ENCODE measurements at regions not wholly inside any gene's neighbourhood (a gene's known extent, or its start where the extent isn't known, plus 50 kb on each side); places are given as distances from the start of the nearest gene placed in this dataset.

DNA sequence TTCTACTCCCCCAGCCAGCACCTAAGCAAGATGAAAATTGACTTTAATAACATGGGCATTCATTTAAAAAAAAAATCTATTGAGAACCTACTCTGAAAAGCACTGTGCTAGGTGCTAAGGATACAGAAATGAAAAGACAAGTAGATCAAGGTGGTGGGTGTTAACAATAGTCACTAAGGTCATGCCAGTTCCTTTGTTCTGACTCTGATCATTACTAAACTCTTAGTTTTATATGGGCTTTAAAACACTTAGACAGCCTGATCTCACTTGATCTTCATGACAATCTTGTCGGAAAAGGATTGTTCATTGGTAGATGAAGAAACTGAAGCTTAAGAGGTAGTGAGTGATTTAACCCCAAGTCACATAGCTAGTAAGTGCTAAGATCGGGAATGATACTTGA lies 285.7 kb upstream of the PRDM1 start:
- Histone ChIP-seq H3K36me3 (replicated peaks in 1 of 2; ENCODE audit: control insufficient read depth in 1 of 2, insufficient read depth in 2 of 2, low read length in 2 of 2) (no peaks in the 10 kb centered on the region), H3K4me1 (ENCODE audit: insufficient read depth, low read length) (peaks cover 10% of the 10 kb centered on the region; the same call in 1 of the 2 replicates), H3K4me2 (ENCODE audit: low read depth, low read length) (no peak overlapping the region), H3K27me3 (ENCODE audit: control insufficient read depth in 1 of 2, insufficient read depth in 2 of 2, low read length in 2 of 2) (no peaks in the 10 kb centered on the region), H3K79me2 (ENCODE audit: insufficient read depth, low read length) (no peaks in the 10 kb centered on the region), H3K9ac (ENCODE audit: insufficient read depth, low read depth, low read length) (no peak overlapping the region), H4K20me1 (ENCODE audit: insufficient read depth, low read length) (no peaks in the 10 kb centered on the region), H2AFZ (ENCODE audit: low read length) (no peak overlapping the region), H3K27ac (ENCODE audit: extremely low read length, insufficient read depth, low read length) (no peak overlapping the region), H3K9me3 (ENCODE audit: low read length) (no peaks in the 10 kb centered on the region), H3K4me3 (replicated peaks in 1 of 3; ENCODE audit: insufficient read depth in 1 of 3, low read depth in 2 of 3, low read length in 3 of 3) (no peak overlapping the region)
- FAIRE-seq, result no peak
- WGBS (ENCODE audit: low lambda C conversion rate), result 45% methylated on average over 2 of the region's 2 CpGs
- DNase-seq (ENCODE audit: low spot score), result no peak
- TF ChIP-seq REXO4 (CRISPR knock-in tag; IDR thresholded peaks at IDR 0.05; ENCODE audit: borderline replicate concordance) (no peak), NCOA1 (CRISPR knock-in tag; IDR thresholded peaks at IDR 0.05) (no peak)
- TF ChIP-seq, protein P1, sequence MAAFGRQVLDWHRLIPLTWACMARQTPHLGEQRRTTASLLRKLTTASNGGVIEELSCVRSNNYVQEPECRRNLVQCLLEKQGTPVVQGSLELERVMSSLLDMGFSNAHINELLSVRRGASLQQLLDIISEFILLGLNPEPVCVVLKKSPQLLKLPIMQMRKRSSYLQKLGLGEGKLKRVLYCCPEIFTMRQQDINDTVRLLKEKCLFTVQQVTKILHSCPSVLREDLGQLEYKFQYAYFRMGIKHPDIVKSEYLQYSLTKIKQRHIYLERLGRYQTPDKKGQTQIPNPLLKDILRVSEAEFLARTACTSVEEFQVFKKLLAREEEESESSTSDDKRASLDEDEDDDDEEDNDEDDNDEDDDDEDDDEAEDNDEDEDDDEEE (CRISPR knock-in tag; IDR thresholded peaks at IDR 0.05), result no peak
- POLR2A ChIA-PET, result no interaction called here
- BruUV-seq (replicated peaks), result no TSS peak
- CTCF ChIA-PET (ENCODE audit: low intra/inter-chr PET ratio, low total read pairs), result no interaction called here
- in situ Hi-C loops (cut with HindIII; ENCODE audit: extremely low pct_ligation_motif_present, low pct_unique_long_range_greater_than_20kb) (no loop called here), intact Hi-C loops (cut with micrococcal nuclease; ENCODE audit: unreplicated experiment) (no loop called here)
- ATAC-seq, result no peak

- no peak for ATAC-seq
- TF ChIP-seq ZNF484 (CRISPR knock-in tag; IDR thresholded peaks at IDR 0.05; ENCODE audit: borderline replicate concordance, low read depth) (no peak), BRD4 (CRISPR knock-in tag; IDR thresholded peaks at IDR 0.05) (no peak), ZNF276 (CRISPR knock-in tag; IDR thresholded peaks at IDR 0.05; ENCODE audit: low read depth) (no peak), NFKB2 (CRISPR knock-in tag; IDR thresholded peaks at IDR 0.05; ENCODE audit: borderline replicate concordance) (no peak), ZFP36L1 (CRISPR knock-in tag; IDR thresholded peaks at IDR 0.05) (no peak), ZNF879 (CRISPR knock-in tag; IDR thresholded peaks at IDR 0.05) (no peak)
- TF ChIP-seq, protein P2, sequence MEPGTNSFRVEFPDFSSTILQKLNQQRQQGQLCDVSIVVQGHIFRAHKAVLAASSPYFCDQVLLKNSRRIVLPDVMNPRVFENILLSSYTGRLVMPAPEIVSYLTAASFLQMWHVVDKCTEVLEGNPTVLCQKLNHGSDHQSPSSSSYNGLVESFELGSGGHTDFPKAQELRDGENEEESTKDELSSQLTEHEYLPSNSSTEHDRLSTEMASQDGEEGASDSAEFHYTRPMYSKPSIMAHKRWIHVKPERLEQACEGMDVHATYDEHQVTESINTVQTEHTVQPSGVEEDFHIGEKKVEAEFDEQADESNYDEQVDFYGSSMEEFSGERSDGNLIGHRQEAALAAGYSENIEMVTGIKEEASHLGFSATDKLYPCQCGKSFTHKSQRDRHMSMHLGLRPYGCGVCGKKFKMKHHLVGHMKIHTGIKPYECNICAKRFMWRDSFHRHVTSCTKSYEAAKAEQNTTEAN (CRISPR knock-in tag; conservative IDR thresholded peaks at IDR 0.05), result no peak
These were observed 287.1 kb upstream of the PRDM1 start for GRCh38 chr6:105799056-105799455.

More at GRCh38 chr6:105799056-105799455, 287.1 kb upstream of the PRDM1 start:
- peaks cover 15% of the 10 kb centered on the region; the same call in 1 of the 2 replicates for H3K4me1 ChIP-seq (ENCODE audit: insufficient read depth, low read length)
- H3K36me3 ChIP-seq (replicated peaks in 1 of 2; ENCODE audit: control insufficient read depth in 1 of 2, insufficient read depth in 2 of 2, low read length in 2 of 2), result no peaks in the 10 kb centered on the region
- BruUV-seq (replicated peaks), result no TSS peak
- H3K79me2 ChIP-seq (ENCODE audit: insufficient read depth, low read length), result no peaks in the 10 kb centered on the region
- H3K4me3 ChIP-seq (replicated peaks in 1 of 3; ENCODE audit: insufficient read depth in 1 of 3, low read depth in 2 of 3, low read length in 3 of 3), result no peak overlapping the region
- intact Hi-C loops (cut with micrococcal nuclease; ENCODE audit: unreplicated experiment), result no loop called here
- DNase-seq (ENCODE audit: low spot score) (no peak), FAIRE-seq (no peak)
- H3K27me3 ChIP-seq (ENCODE audit: control insufficient read depth in 1 of 2, insufficient read depth in 2 of 2, low read length in 2 of 2), result no peaks in the 10 kb centered on the region
- no peak overlapping the region for H3K9ac ChIP-seq (ENCODE audit: insufficient read depth, low read depth, low read length)
- in situ Hi-C loops (cut with HindIII; ENCODE audit: extremely low pct_ligation_motif_present, low pct_unique_long_range_greater_than_20kb), result no loop called here
- WGBS (ENCODE audit: low lambda C conversion rate), result 4% methylated on average over 2 of the region's 2 CpGs
- no peak overlapping the region for H3K27ac ChIP-seq (ENCODE audit: extremely low read length, insufficient read depth, low read length)
- H4K20me1 ChIP-seq (ENCODE audit: insufficient read depth, low read length), result no peaks in the 10 kb centered on the region
- ChIA-PET POLR2A (no interaction called here), CTCF (ENCODE audit: low intra/inter-chr PET ratio, low total read pairs) (no interaction called here)
- no peaks in the 10 kb centered on the region for H3K9me3 ChIP-seq (ENCODE audit: low read length)
- H2AFZ ChIP-seq (ENCODE audit: low read length), result no peak overlapping the region
- no peak overlapping the region for H3K4me2 ChIP-seq (ENCODE audit: low read depth, low read length)
